GM12801 (cell line): ENCODE measurements at regions not wholly inside any gene's neighbourhood (a gene's known extent, or its start where the extent isn't known, plus 50 kb on each side); places are given as distances from the start of the nearest gene placed in this dataset.

ENCODE experiments used
- CTCF ChIP-seq: IDR thresholded peaks from one replicate; pipeline ENCODE4 v1.5.1; 2011; ENCODE audit warnings: control low read depth; ENCODE audit not compliant: insufficient read length; ENCODE audit errors: extremely low read depth

GRCh38 chr14:105899071-105899641 is 372.8 kb downstream of the TMEM121 start:
- no peak for TF ChIP-seq CTCF

GRCh38 chr14:105899657-105900397 is 373.4 kb downstream of the TMEM121 start:
- no peak for TF ChIP-seq CTCF

GRCh38 chr14:105900398-105901160 is 374.2 kb downstream of the TMEM121 start:
- TF ChIP-seq CTCF, result no peak

GRCh38 chr14:105901226-105901625 is 374.8 kb downstream of the TMEM121 start:
- no peak for TF ChIP-seq CTCF

- no peak for TF ChIP-seq CTCF
Measured at GRCh38 chr14:105902131-105902898, 375.9 kb downstream of the TMEM121 start.

GRCh38 chr14:105903971-105904370 is 377.6 kb downstream of the TMEM121 start:
- no peak for TF ChIP-seq CTCF

- TF ChIP-seq CTCF, result no peak
Measured at GRCh38 chr14:105904379-105904778, 378.0 kb downstream of the TMEM121 start.
